Spleen (tissue), 11 donors: ENCODE measurements at regions not wholly inside any gene's neighbourhood (a gene's known extent, or its start where the extent isn't known, plus 50 kb on each side); places are given as distances from the start of the nearest gene placed in this dataset.

Experiments used
- DNase-seq: peaks from one replicate; pipeline ENCODE4 v3.0.0-alpha.2; 2020
- H3K27ac ChIP-seq, 8 donors: fragments of 200-600 bp; sonication (generic) in 7 of 8; 1 replicate in 4 of 8; 2 replicates in 4 of 8; pipeline versions ENCODE4 v1.5.0 to v1.8.0; 2016 to 2021; ENCODE audit warnings: inconsistent platforms in 4 of 8, mild to moderate bottlenecking in 4 of 8, moderate library complexity in 1 of 8
- H3K27me3 ChIP-seq, 7 donors: fragments of 200-600 bp; sonication (generic) in 6 of 7; replicated peaks in 1 of 7; 1 replicate in 4 of 7; 2 replicates in 3 of 7; pipeline versions ENCODE4 v1.5.0 to v1.8.0; 2016 to 2021; ENCODE audit warnings: inconsistent platforms in 3 of 7, mild to moderate bottlenecking in 1 of 7
- H3K36me3 ChIP-seq, 6 donors: fragments of 200-600 bp; sonication (generic) in 5 of 6; 1 replicate in 4 of 6; 2 replicates in 2 of 6; pipeline versions ENCODE4 v1.5.0 to v1.8.0; 2016 to 2021; ENCODE audit warnings: inconsistent platforms in 2 of 6
- H3K4me1 ChIP-seq, 6 donors: fragments of 200-600 bp; sonication (generic) in 5 of 6; 1 replicate in 3 of 6; 2 replicates in 3 of 6; pipeline versions ENCODE4 v1.5.0 to v1.8.0; 2016 to 2021; ENCODE audit warnings: inconsistent platforms in 3 of 6
- H3K4me3 ChIP-seq, 8 donors: fragments of 200-600 bp; sonication (generic) in 7 of 8; 1 replicate in 4 of 8; 2 replicates in 4 of 8; pipeline versions ENCODE4 v1.5.0 to v1.8.0; 2016 to 2021; ENCODE audit warnings: inconsistent platforms in 4 of 8, mild to moderate bottlenecking in 4 of 8, moderate library complexity in 2 of 8
- H3K9me3 ChIP-seq, 8 donors: fragments of 200-600 bp; sonication (generic) in 7 of 8; 1 replicate in 4 of 8; 2 replicates in 4 of 8; pipeline versions ENCODE4 v1.5.0 to v1.8.0; 2016 to 2021; ENCODE audit warnings: inconsistent platforms in 4 of 8
- CTCF ChIP-seq, 11 experiments: fragments of 200-600 bp in 7 of 11; fragments of 450-650 bp in 4 of 11; sonication (generic) in 4 of 11; IDR thresholded peaks in 8 of 11; conservative IDR thresholded peaks in 3 of 11; 1 replicate in 7 of 11; 2 replicates in 4 of 11; pipeline versions ENCODE4 v1.4.0 to v1.8.0; 2016 to 2021; ENCODE audit warnings: antibody characterized with exemption in 11 of 11, inconsistent platforms in 4 of 11, mild to moderate bottlenecking in 1 of 11
- POLR2A ChIP-seq, 3 donors: fragments of 450-650 bp; IDR thresholded peaks; one replicate each; pipeline ENCODE4 v1.5.1; 2017; ENCODE audit warnings: antibody characterized with exemption in 3 of 3, mild to moderate bottlenecking in 1 of 3
- POLR2AphosphoS5 ChIP-seq, 3 donors: sonication (generic); formaldehyde crosslinking; IDR thresholded peaks; one replicate each; pipeline ENCODE4 v1.5.1; 2017; ENCODE audit warnings: antibody characterized with exemption in 3 of 3
- WGBS, 5 donors: extraction: QIAGEN DNeasy Blood & Tissue Kit in 3 of 5; methylation state at CpG; one replicate each; pipeline versions ENCODE4 v1.1.5 to v1.1.7; 2013 to 2018; 5-methylcytosine and 5-hydroxymethylcytosine counted together
- intact Hi-C: fragments of 100-400 bp; cut with DNase I; formaldehyde crosslinking; loops from one replicate; pipeline ENCODE4 v1.15.0; 2023; ENCODE audit warnings: low total_unique reads
- donor health status: healthy with polysubstance abuse.
- donor health status: DM: no; HTN: no; CAD: no; lungs with moderate emphysema.
- donor health status: DM: no; HTN: no; CAD: no.
- donor health status: Bipolar disorder and iron deficiency.
- donor health status: healthy.
- donor health status: DM: no; HTN: no; CAD: no.
- donor health status: DM: yes; HTN: yes; CAD: no.

- no peaks in the 10 kb centered on the region for H3K9me3 ChIP-seq
- H3K36me3 ChIP-seq = no peaks in the 10 kb centered on the region
- 65 to 77% (median 74%) methylated on average over 6 of the region's 6 CpGs for WGBS, 5 donors
- no peak for DNase-seq
- no peak overlapping the region for H3K4me3 ChIP-seq
- no peaks in the 10 kb centered on the region for H3K4me1 ChIP-seq
- H3K27me3 ChIP-seq = no peaks in the 10 kb centered on the region
- intact Hi-C loops = no loop called here
- H3K27ac ChIP-seq = no peak overlapping the region
- TF ChIP-seq POLR2A (IDR thresholded peaks at IDR 0.05) (no peak), CTCF (IDR thresholded peaks at IDR 0.05 in 8 of 11, conservative IDR thresholded peaks at IDR 0.05 in 3 of 11) (no peak), POLR2AphosphoS5 (IDR thresholded peaks at IDR 0.05) (no peak)
Observed at GRCh38 chr6:1124885-1125284, 187.0 kb upstream of the FOXQ1 start.

GRCh38 chr6:1123386-1124375, 188.2 kb upstream of the FOXQ1 start:
- H3K36me3 ChIP-seq = no peaks in the 10 kb centered on the region
- H3K4me3 ChIP-seq = no peak overlapping the region
- H3K27ac ChIP-seq = no peak overlapping the region
- 69 to 83% (median 78%) methylated on average over 5 of the region's 5 CpGs for WGBS, 5 donors
- TF ChIP-seq POLR2AphosphoS5 (IDR thresholded peaks at IDR 0.05) (no peak), CTCF (IDR thresholded peaks at IDR 0.05 in 8 of 11, conservative IDR thresholded peaks at IDR 0.05 in 3 of 11) (no peak), POLR2A (IDR thresholded peaks at IDR 0.05) (no peak)
- no peak for DNase-seq
- H3K9me3 ChIP-seq = no peaks in the 10 kb centered on the region
- H3K27me3 ChIP-seq = peaks cover 0 to 5% (median 0%) of the 10 kb centered on the region in 7 donors
- H3K4me1 ChIP-seq = no peaks in the 10 kb centered on the region
- intact Hi-C loops = no loop called here

- DNase-seq = no peak
- Histone ChIP-seq H3K4me1 (no peaks in the 10 kb centered on the region), H3K27me3 (peaks cover 0 to 5% (median 0%) of the 10 kb centered on the region in 7 donors), H3K4me3 (no peak overlapping the region), H3K36me3 (no peaks in the 10 kb centered on the region), H3K27ac (no peak overlapping the region), H3K9me3 (no peaks in the 10 kb centered on the region)
- intact Hi-C loops = no loop called here
- WGBS, 5 donors = 65 to 91% (median 81%) methylated on average over 4 of the region's 4 CpGs
- no peak for TF ChIP-seq POLR2AphosphoS5 (IDR thresholded peaks at IDR 0.05)
- no peak for TF ChIP-seq POLR2A (IDR thresholded peaks at IDR 0.05)
- TF ChIP-seq CTCF (IDR thresholded peaks at IDR 0.05 in 8 of 11, conservative IDR thresholded peaks at IDR 0.05 in 3 of 11) = no peak
Observed at GRCh38 chr6:1122083-1122482, 189.8 kb upstream of the FOXQ1 start.

- Histone ChIP-seq H3K36me3 (no peaks in the 10 kb centered on the region), H3K9me3 (no peaks in the 10 kb centered on the region), H3K4me3 (no peak overlapping the region), H3K4me1 (no peaks in the 10 kb centered on the region), H3K27me3 (peaks cover 0 to 16% (median 0%) of the 10 kb centered on the region in 7 donors), H3K27ac (no peak overlapping the region)
- no peak for DNase-seq
- WGBS, 5 donors = 61 to 65% (median 62%) methylated on average over 2 of the region's 2 CpGs
- no peak for TF ChIP-seq CTCF (IDR thresholded peaks at IDR 0.05 in 8 of 11, conservative IDR thresholded peaks at IDR 0.05 in 3 of 11)
- no peak for TF ChIP-seq POLR2A (IDR thresholded peaks at IDR 0.05)
- TF ChIP-seq POLR2AphosphoS5 (IDR thresholded peaks at IDR 0.05) = no peak
- intact Hi-C loops = no loop called here
Observed at GRCh38 chr6:1118287-1118647, 193.6 kb upstream of the FOXQ1 start.
